OCI-LY3 (cell line): ENCODE measurements at regions not wholly inside any gene's neighbourhood (a gene's known extent, or its start where the extent isn't known, plus 50 kb on each side); places are given as distances from the start of the nearest gene placed in this dataset.

ENCODE experiments used
- H2AFZ ChIP-seq: fragments of 200-600, 300-600 bp; shearing (Covaris generic); 2 replicates; pipeline ENCODE4 v1.6.0; 2014; ENCODE audit warnings: antibody characterized with exemption, low read depth, low read length
- H3K27ac ChIP-seq: fragments of 200-600, 300-600 bp; sonication (generic); 2 replicates; pipeline ENCODE4 v1.5.1; 2014; ENCODE audit warnings: mild to moderate bottlenecking, low read length, moderate library complexity, mixed read lengths
- H3K27me3 ChIP-seq: fragments of 200-600, 300-600 bp; sonication (generic); 2 replicates; pipeline ENCODE4 v1.6.1; 2014; ENCODE audit warnings: low read depth, low read length, mixed read lengths
- H3K36me3 ChIP-seq: fragments of 200-600, 300-600 bp; sonication (generic); replicated peaks from 2 replicates; pipeline ENCODE3; 2014; ENCODE audit warnings: low read depth, low read length, mixed read lengths
- H3K4me1 ChIP-seq: fragments of 300-600, 200-600 bp; sonication (generic); 2 replicates; pipeline ENCODE4 v1.6.1; 2014; ENCODE audit warnings: low read length, mixed read lengths
- H3K4me2 ChIP-seq: fragments of 200-600, 300-600 bp; sonication (generic); 2 replicates; pipeline ENCODE4 v1.6.1; 2014; ENCODE audit warnings: low read length, mixed read lengths
- H3K4me3 ChIP-seq: fragments of 300-600, 200-600 bp; sonication (generic); 2 replicates; pipeline ENCODE4 v1.5.1; 2014; ENCODE audit warnings: antibody characterized with exemption, mild to moderate bottlenecking, low read length, moderate library complexity
- H3K79me2 ChIP-seq: fragments of 300-600, 200-600 bp; shearing (Covaris generic); 2 replicates; pipeline ENCODE4 v1.6.1; 2014; ENCODE audit warnings: mild to moderate bottlenecking, low read length, mixed read lengths
- H3K9ac ChIP-seq: fragments of 300-600, 200-600 bp; shearing (Covaris generic); 2 replicates; pipeline ENCODE4 v1.6.0; 2014; ENCODE audit warnings: mild to moderate bottlenecking, low read length, moderate library complexity
- H3K9me3 ChIP-seq: fragments of 200-600, 300-600 bp; shearing (Covaris generic); 2 replicates; pipeline ENCODE4 v1.6.1; 2014; ENCODE audit warnings: low read length, mixed read lengths; ENCODE audit not compliant: insufficient read depth
- H4K20me1 ChIP-seq: fragments of 200-600, 300-600 bp; sonication (generic); 2 replicates; pipeline ENCODE4 v1.6.1; 2016; ENCODE audit warnings: low read length, mixed read lengths; ENCODE audit not compliant: insufficient read depth
- CTCF ChIP-seq: fragments of 200-600, 300-600 bp; sonication (generic); IDR thresholded peaks from 2 replicates; pipeline ENCODE4 v1.5.1; 2014; ENCODE audit warnings: antibody characterized with exemption, low read length, low read depth
- EZH2phosphoT487 ChIP-seq: fragments of 200-600 bp; shearing (Covaris generic); IDR thresholded peaks from 2 replicates; pipeline ENCODE4 v1.6.1; 2018; ENCODE audit warnings: antibody characterized with exemption, mixed run types, low read depth

GRCh38 chr13:53351021-53351420, 322.4 kb downstream of the OLFM4 start:
- H3K79me2 ChIP-seq = no peaks in the 10 kb centered on the region
- no peaks in the 10 kb centered on the region for H3K36me3 ChIP-seq
- H3K27ac ChIP-seq = no peak overlapping the region
- H2AFZ ChIP-seq = no peak overlapping the region
- H3K4me3 ChIP-seq = no peak overlapping the region
- no peak overlapping the region for H3K9ac ChIP-seq
- no peak for TF ChIP-seq CTCF
- TF ChIP-seq EZH2phosphoT487 = no peak
- no peaks in the 10 kb centered on the region for H4K20me1 ChIP-seq
- no peak overlapping the region for H3K4me2 ChIP-seq
- H3K27me3 ChIP-seq = no peaks in the 10 kb centered on the region
- peaks cover 20% of the 10 kb centered on the region for H3K4me1 ChIP-seq
- H3K9me3 ChIP-seq = no peaks in the 10 kb centered on the region

- TF ChIP-seq CTCF = no peak
- no peak for TF ChIP-seq EZH2phosphoT487
- 0 out of 2 replicates have a peak overlapping the region, but pooled peaks have one; percentile 6 for H2AFZ ChIP-seq
- H3K9ac ChIP-seq = no peak overlapping the region
- H3K27ac ChIP-seq = no peak overlapping the region
- no peaks in the 10 kb centered on the region for H3K79me2 ChIP-seq
- H3K9me3 ChIP-seq = no peaks in the 10 kb centered on the region
- no peak overlapping the region for H3K4me3 ChIP-seq
- H3K27me3 ChIP-seq = no peaks in the 10 kb centered on the region
- H3K36me3 ChIP-seq = no peaks in the 10 kb centered on the region
- H3K4me1 ChIP-seq = peaks cover 27% of the 10 kb centered on the region
- no peaks in the 10 kb centered on the region for H4K20me1 ChIP-seq
- peak overlapping the region; percentile 53 for H3K4me2 ChIP-seq
These were observed 329.0 kb downstream of the OLFM4 start for GRCh38 chr13:53357582-53357981.

GRCh38 chr13:53368948-53369347, 340.3 kb downstream of the OLFM4 start:
- Histone ChIP-seq H4K20me1 (no peaks in the 10 kb centered on the region), H3K4me2 (no peak overlapping the region), H3K4me3 (no peak overlapping the region), H3K4me1 (no peaks in the 10 kb centered on the region), H3K27me3 (no peaks in the 10 kb centered on the region), H2AFZ (no peak overlapping the region), H3K79me2 (no peaks in the 10 kb centered on the region), H3K9me3 (no peaks in the 10 kb centered on the region), H3K27ac (no peak overlapping the region), H3K9ac (no peak overlapping the region), H3K36me3 (no peaks in the 10 kb centered on the region)
- TF ChIP-seq EZH2phosphoT487 = no peak
- TF ChIP-seq CTCF = peak; percentile 27

- Histone ChIP-seq H3K9me3 (no peaks in the 10 kb centered on the region), H3K4me1 (no peaks in the 10 kb centered on the region), H3K27me3 (no peaks in the 10 kb centered on the region), H3K4me2 (no peak overlapping the region), H4K20me1 (no peaks in the 10 kb centered on the region), H3K36me3 (no peaks in the 10 kb centered on the region), H3K4me3 (no peak overlapping the region), H3K79me2 (no peaks in the 10 kb centered on the region), H2AFZ (no peak overlapping the region), H3K27ac (no peak overlapping the region), H3K9ac (no peak overlapping the region)
- no peak for TF ChIP-seq CTCF
- no peak for TF ChIP-seq EZH2phosphoT487
These were observed 350.9 kb downstream of the OLFM4 start for GRCh38 chr13:53379485-53379884.
